ENCODE measurements at regions not wholly inside any gene's neighbourhood (a gene's known extent, or its start where the extent isn't known, plus 50 kb on each side); places are given as distances from the start of the nearest gene placed in this dataset.
A peak's percentile ranks its signal among the peaks of the same experiment; 100 is the strongest.

GRCh38 chr1:218547957-218548730, 203.0 kb downstream of the TGFB2 start:
- TF ChIP-seq CTCF (IDR thresholded peaks at IDR 0.05; ENCODE audit: partially characterized antibody, unreplicated experiment): no peak
- Mint-ChIP-seq H3K27ac (ENCODE audit: unreplicated experiment) (no peak overlapping the region), H3K4me3 (ENCODE audit: unreplicated experiment) (no peak overlapping the region), H3K9me3 (ENCODE audit: unreplicated experiment) (no peaks in the 10 kb centered on the region), H3K36me3 (ENCODE audit: unreplicated experiment) (no peaks in the 10 kb centered on the region), H3K4me1 (ENCODE audit: low read depth, unreplicated experiment) (no peaks in the 10 kb centered on the region), H3K27me3 (ENCODE audit: unreplicated experiment) (peaks cover 3% of the 10 kb centered on the region)
- no peak for DNase-seq

GRCh38 chr1:218548764-218549163, 203.6 kb downstream of the TGFB2 start:
- Mint-ChIP-seq H3K27me3 (ENCODE audit: unreplicated experiment) (peaks cover 3% of the 10 kb centered on the region), H3K4me1 (ENCODE audit: low read depth, unreplicated experiment) (no peaks in the 10 kb centered on the region)
- TF ChIP-seq CTCF (IDR thresholded peaks at IDR 0.05; ENCODE audit: partially characterized antibody, unreplicated experiment): no peak

GRCh38 chr1:218553197-218553596, 208.1 kb downstream of the TGFB2 start:
- Mint-ChIP-seq H3K4me1 (ENCODE audit: low read depth, unreplicated experiment) (no peaks in the 10 kb centered on the region), H3K27ac (ENCODE audit: unreplicated experiment) (no peak overlapping the region), H3K4me3 (ENCODE audit: unreplicated experiment) (no peak overlapping the region), H3K9me3 (ENCODE audit: unreplicated experiment) (no peaks in the 10 kb centered on the region), H3K27me3 (ENCODE audit: unreplicated experiment) (no peaks in the 10 kb centered on the region), H3K36me3 (ENCODE audit: unreplicated experiment) (no peaks in the 10 kb centered on the region)
- TF ChIP-seq CTCF (IDR thresholded peaks at IDR 0.05; ENCODE audit: partially characterized antibody, unreplicated experiment): no peak
- DNase-seq: no peak

More at GRCh38 chr1:218548764-218549163, 203.6 kb downstream of the TGFB2 start:
- DNase-seq: no peak
- Mint-ChIP-seq H3K4me3 (ENCODE audit: unreplicated experiment) (no peak overlapping the region), H3K27ac (ENCODE audit: unreplicated experiment) (no peak overlapping the region), H3K9me3 (ENCODE audit: unreplicated experiment) (no peaks in the 10 kb centered on the region), H3K36me3 (ENCODE audit: unreplicated experiment) (no peaks in the 10 kb centered on the region)

- no peak overlapping the region for H3K27ac Mint-ChIP-seq (ENCODE audit: unreplicated experiment)
- H3K27me3 Mint-ChIP-seq (ENCODE audit: unreplicated experiment): no peaks in the 10 kb centered on the region
- DNase-seq: no peak
- no peak overlapping the region for H3K4me3 Mint-ChIP-seq (ENCODE audit: unreplicated experiment)
- H3K4me1 Mint-ChIP-seq (ENCODE audit: low read depth, unreplicated experiment): no peaks in the 10 kb centered on the region
- H3K9me3 Mint-ChIP-seq (ENCODE audit: unreplicated experiment): no peaks in the 10 kb centered on the region
- no peak for TF ChIP-seq CTCF (IDR thresholded peaks at IDR 0.05; ENCODE audit: partially characterized antibody, unreplicated experiment)
- H3K36me3 Mint-ChIP-seq (ENCODE audit: unreplicated experiment): no peaks in the 10 kb centered on the region
Measured at GRCh38 chr1:218556016-218556415, 210.9 kb downstream of the TGFB2 start.

- no peaks in the 10 kb centered on the region for H3K9me3 Mint-ChIP-seq (ENCODE audit: unreplicated experiment)
- no peaks in the 10 kb centered on the region for H3K36me3 Mint-ChIP-seq (ENCODE audit: unreplicated experiment)
- DNase-seq: peak; percentile 33
- H3K27me3 Mint-ChIP-seq (ENCODE audit: unreplicated experiment): no peaks in the 10 kb centered on the region
- peak overlapping the region; percentile 13 for H3K27ac Mint-ChIP-seq (ENCODE audit: unreplicated experiment)
- no peak for TF ChIP-seq CTCF (IDR thresholded peaks at IDR 0.05; ENCODE audit: partially characterized antibody, unreplicated experiment)
- no peak overlapping the region for H3K4me3 Mint-ChIP-seq (ENCODE audit: unreplicated experiment)
- H3K4me1 Mint-ChIP-seq (ENCODE audit: low read depth, unreplicated experiment): no peaks in the 10 kb centered on the region
Measured at GRCh38 chr1:218557731-218558130, 212.6 kb downstream of the TGFB2 start.
